ENCODE measurements at regions not wholly inside any gene's neighbourhood (a gene's known extent, or its start where the extent isn't known, plus 50 kb on each side); places are given as distances from the start of the nearest gene placed in this dataset.

- no peak for TF ChIP-seq ZNF518A (tag by site-specific recombination; conservative IDR thresholded peaks at IDR 0.05; ENCODE audit: low read depth)
- TF ChIP-seq ZNF394 (tag by site-specific recombination; IDR thresholded peaks at IDR 0.05; ENCODE audit: borderline replicate concordance): no peak
- no peak for TF ChIP-seq ZNF645 (tag by site-specific recombination; IDR thresholded peaks at IDR 0.05)
- TF ChIP-seq ZNF600 (tag by site-specific recombination; IDR thresholded peaks at IDR 0.05): no peak
- no peak for TF ChIP-seq HOXA7 (CRISPR knock-in tag; IDR thresholded peaks at IDR 0.05; ENCODE audit: borderline replicate concordance)
- no peak for TF ChIP-seq ZFP41 (tag by site-specific recombination; IDR thresholded peaks at IDR 0.05; ENCODE audit: borderline replicate concordance)
These were observed 692.7 kb upstream of the SGO1 start (continued) for GRCh38 chr3:20878691-20879090.

GRCh38 chr3:20873235-20873634 lies 687.2 kb upstream of the SGO1 start:
- no peak for TF ChIP-seq ZBTB20 (tag by site-specific recombination; IDR thresholded peaks at IDR 0.05)
- Histone ChIP-seq H3K36me3 (ENCODE audit: control insufficient read depth in 2 of 2, insufficient read depth in 1 of 2, low read length in 2 of 2) (no peaks in the 10 kb centered on the region), H3K9me3 (ENCODE audit: control insufficient read depth, insufficient read depth, low read depth, low read length) (no peaks in the 10 kb centered on the region), H3K4me1 (ENCODE audit: control insufficient read depth, insufficient read depth, low read length) (no peaks in the 10 kb centered on the region), H3K27ac (ENCODE audit: extremely low read depth, low read depth, low read length) (no peak overlapping the region), H3K4me3 (ENCODE audit: low read depth, low read length) (no peak overlapping the region)
- CTCF ChIA-PET: no interaction called here
- POLR2A ChIA-PET: no interaction called here

- Histone ChIP-seq H3K27ac (ENCODE audit: extremely low read depth, low read depth, low read length) (no peak overlapping the region), H3K4me3 (ENCODE audit: low read depth, low read length) (no peak overlapping the region), H3K4me1 (ENCODE audit: control insufficient read depth, insufficient read depth, low read length) (no peaks in the 10 kb centered on the region), H3K9me3 (ENCODE audit: control insufficient read depth, insufficient read depth, low read depth, low read length) (no peaks in the 10 kb centered on the region), H3K36me3 (ENCODE audit: control insufficient read depth in 2 of 2, insufficient read depth in 1 of 2, low read length in 2 of 2) (no peaks in the 10 kb centered on the region)
- ChIA-PET POLR2A (no interaction called here), CTCF (no interaction called here)
- no peak for TF ChIP-seq PBX3 (CRISPR knock-in tag; IDR thresholded peaks at IDR 0.05)
- TF ChIP-seq SETDB1 (IDR thresholded peaks at IDR 0.05; ENCODE audit: insufficient read length, low read length): no peak
- no peak for TF ChIP-seq BCL11B (tag by site-specific recombination; IDR thresholded peaks at IDR 0.05; ENCODE audit: low read depth)
- no peak for TF ChIP-seq SCRT2 (tag by site-specific recombination; IDR thresholded peaks at IDR 0.05)
- no peak for TF ChIP-seq ZBTB8A (tag by site-specific recombination; IDR thresholded peaks at IDR 0.05)
- no peak for TF ChIP-seq ZSCAN18 (tag by site-specific recombination; IDR thresholded peaks at IDR 0.05)
- no peak for TF ChIP-seq ZFP41 (tag by site-specific recombination; IDR thresholded peaks at IDR 0.05; ENCODE audit: borderline replicate concordance)
These were observed 684.3 kb upstream of the SGO1 start for GRCh38 chr3:20870106-20870899.
